ENCODE measurements at regions not wholly inside any gene's neighbourhood (a gene's known extent, or its start where the extent isn't known, plus 50 kb on each side); places are given as distances from the start of the nearest gene placed in this dataset.
A peak's percentile ranks its signal among the peaks of the same experiment; 100 is the strongest.

- Histone ChIP-seq H3K4me3 (ENCODE audit: low read depth in 1 of 3, low read length in 3 of 3) (no peak overlapping the region), H3K27me3 (ENCODE audit: control insufficient read depth in 4 of 4, insufficient read depth in 4 of 4, low read length in 3 of 4) (no peaks in the 10 kb centered on the region), H3K4me1 (ENCODE audit: control insufficient read depth in 4 of 4, insufficient read depth in 4 of 4, low read length in 3 of 4) (no peaks in the 10 kb centered on the region), H3K27ac (ENCODE audit: low read depth in 1 of 2, low read length in 2 of 2) (no peak overlapping the region), H3K9me3 (ENCODE audit: control insufficient read depth in 4 of 4, low read length in 3 of 4) (no peaks in the 10 kb centered on the region), H3K9ac (ENCODE audit: low read depth in 1 of 2, low read length in 2 of 2) (no peak overlapping the region), H3K36me3 (ENCODE audit: control insufficient read depth in 4 of 4, insufficient read depth in 3 of 4, low read depth in 1 of 4, low read length in 3 of 4) (no peaks in the 10 kb centered on the region)
- 25% methylated on average over 4 of the region's 4 CpGs for WGBS
- peak; percentile 46 for DNase-seq (ENCODE audit: low spot score)
- no peak for TF ChIP-seq YY1 (IDR thresholded peaks at IDR 0.05)
- no peak for TF ChIP-seq REST (IDR thresholded peaks at IDR 0.05)
- peak; percentile 74 to 86 for TF ChIP-seq RAD21 (IDR thresholded peaks at IDR 0.05)
- no peak for TF ChIP-seq FOXA2 (IDR thresholded peaks at IDR 0.05)
- no peak for TF ChIP-seq JUND (IDR thresholded peaks at IDR 0.05)
- TF ChIP-seq CTCF (IDR thresholded peaks at IDR 0.05; ENCODE audit: low read depth, low read length, missing input control), result peak; percentile 74
Observed at GRCh38 chrX:10722851-10723250, 102.5 kb upstream of the MID1 start.

GRCh38 chrX:10725071-10725470 is 104.7 kb upstream of the MID1 start:
- Histone ChIP-seq H3K9me3 (ENCODE audit: control insufficient read depth in 4 of 4, low read length in 3 of 4) (no peaks in the 10 kb centered on the region), H3K4me3 (ENCODE audit: low read depth in 1 of 3, low read length in 3 of 3) (no peak overlapping the region), H3K36me3 (ENCODE audit: control insufficient read depth in 4 of 4, insufficient read depth in 3 of 4, low read depth in 1 of 4, low read length in 3 of 4) (no peaks in the 10 kb centered on the region), H3K9ac (ENCODE audit: low read depth in 1 of 2, low read length in 2 of 2) (no peak overlapping the region), H3K27ac (ENCODE audit: low read depth in 1 of 2, low read length in 2 of 2) (no peak overlapping the region), H3K27me3 (ENCODE audit: control insufficient read depth in 4 of 4, insufficient read depth in 4 of 4, low read length in 3 of 4) (no peaks in the 10 kb centered on the region), H3K4me1 (ENCODE audit: control insufficient read depth in 4 of 4, insufficient read depth in 4 of 4, low read length in 3 of 4) (no peaks in the 10 kb centered on the region)
- 60% methylated on average over 3 of the region's 3 CpGs for WGBS
- TF ChIP-seq ZBTB33 (IDR thresholded peaks at IDR 0.05), result no peak
- no peak for TF ChIP-seq JUND (IDR thresholded peaks at IDR 0.05)
- peak; percentile 21 for TF ChIP-seq CTCF (IDR thresholded peaks at IDR 0.05; ENCODE audit: low read depth, low read length, missing input control)
- TF ChIP-seq RAD21 (IDR thresholded peaks at IDR 0.05), result peak in 1 of 2 donors; percentile 23
- TF ChIP-seq RXRA (IDR thresholded peaks at IDR 0.05), result no peak
- TF ChIP-seq ATF3 (IDR thresholded peaks at IDR 0.05), result no peak
- no peak for TF ChIP-seq FOXA2 (IDR thresholded peaks at IDR 0.05)
- TF ChIP-seq EGR1 (IDR thresholded peaks at IDR 0.05; ENCODE audit: low read depth in 2 of 2), result no peak
- DNase-seq (ENCODE audit: low spot score), result no peak
